ENCODE measurements at regions not wholly inside any gene's neighbourhood (a gene's known extent, or its start where the extent isn't known, plus 50 kb on each side); places are given as distances from the start of the nearest gene placed in this dataset.

GRCh38 chr15:80308002-80308401, 56.0 kb upstream of the CTXND1 start:
- DNase-seq (ENCODE audit: low read depth, low spot score): no peak
- H3K4me3 ChIP-seq (ENCODE audit: low read length): no peak overlapping the region

GRCh38 chr15:80309769-80310384, 57.9 kb upstream of the CTXND1 start:
- DNase-seq (ENCODE audit: low read depth, low spot score): peak; percentile 5
- no peak overlapping the region for H3K4me3 ChIP-seq (ENCODE audit: low read length)

GRCh38 chr15:80310776-80311175, 58.8 kb upstream of the CTXND1 start:
- DNase-seq (ENCODE audit: low read depth, low spot score): no peak
- H3K4me3 ChIP-seq (ENCODE audit: low read length): no peak overlapping the region

DNA sequence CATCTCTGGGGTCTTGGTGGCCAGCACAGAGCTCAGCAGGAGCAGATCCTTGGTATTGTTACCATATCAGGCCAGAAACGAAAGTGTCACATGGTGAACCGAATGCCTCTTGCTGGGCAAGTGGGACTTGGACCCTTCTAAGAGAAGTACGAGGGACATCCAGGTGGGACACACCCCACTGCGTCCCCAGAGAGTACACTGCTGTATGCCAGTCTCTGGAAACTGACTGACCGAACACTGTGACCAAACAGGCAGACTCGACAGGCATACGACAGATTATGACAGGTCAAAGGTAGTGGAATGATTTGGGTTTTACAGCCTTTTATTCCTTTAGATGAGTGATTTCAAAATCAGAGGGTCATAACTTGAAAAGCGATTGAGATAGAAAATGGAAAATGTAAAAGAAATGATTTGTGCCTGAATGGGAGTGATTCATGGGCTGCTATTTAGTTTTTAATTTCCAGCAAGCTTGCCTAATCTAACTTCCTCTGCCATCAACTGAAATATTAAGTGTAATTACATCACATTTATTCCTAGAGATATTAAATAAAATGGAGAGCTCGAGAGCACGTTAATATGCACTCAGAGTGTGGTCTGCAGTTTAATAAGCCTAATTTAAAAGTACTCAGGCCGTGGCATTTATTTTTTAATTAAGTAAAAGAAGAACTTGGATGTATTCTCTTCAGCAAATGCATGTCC, 63.4 kb upstream of the CTXND1 start:
- no peak overlapping the region for H3K4me3 ChIP-seq (ENCODE audit: low read length)
- DNase-seq (ENCODE audit: low read depth, low spot score): no peak

- no peak overlapping the region for H3K4me3 ChIP-seq (ENCODE audit: low read length)
- no peak for DNase-seq (ENCODE audit: low read depth, low spot score)
These were observed 65.6 kb upstream of the CTXND1 start for GRCh38 chr15:80317389-80318182.

- no peak for DNase-seq (ENCODE audit: low read depth, low spot score)
- H3K4me3 ChIP-seq (ENCODE audit: low read length): no peak overlapping the region
These were observed 69.8 kb upstream of the CTXND1 start for GRCh38 chr15:80321853-80322252.

DNA sequence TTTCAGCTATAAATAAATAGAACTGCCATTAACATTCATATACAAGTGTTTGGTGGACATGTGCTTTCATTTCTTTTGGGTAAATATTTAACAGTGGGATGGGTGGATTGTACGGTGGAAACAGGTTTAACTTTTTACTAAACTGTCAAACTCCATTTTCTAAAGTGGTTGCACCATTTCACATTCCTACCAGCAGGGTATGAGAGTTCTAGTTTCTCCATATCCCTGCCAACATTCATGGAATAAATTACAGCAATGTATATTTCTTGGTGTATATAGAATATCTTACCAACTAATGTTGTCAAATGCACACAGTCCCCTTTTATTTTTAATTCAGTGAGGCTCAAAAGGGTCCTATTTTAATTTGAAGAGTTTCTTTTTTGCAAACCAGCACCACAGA, 71.3 kb upstream of the CTXND1 start:
- H3K4me3 ChIP-seq (ENCODE audit: low read length): no peak overlapping the region
- DNase-seq (ENCODE audit: low read depth, low spot score): no peak

- H3K4me3 ChIP-seq (ENCODE audit: low read length): no peak overlapping the region
- no peak for DNase-seq (ENCODE audit: low read depth, low spot score)
These were observed 72.6 kb upstream of the CTXND1 start for GRCh38 chr15:80324545-80325080.

- DNase-seq (ENCODE audit: low read depth, low spot score): no peak
- no peak overlapping the region for H3K4me3 ChIP-seq (ENCODE audit: low read length)
These were observed 73.2 kb upstream of the CTXND1 start for GRCh38 chr15:80325206-80325605.

DNA sequence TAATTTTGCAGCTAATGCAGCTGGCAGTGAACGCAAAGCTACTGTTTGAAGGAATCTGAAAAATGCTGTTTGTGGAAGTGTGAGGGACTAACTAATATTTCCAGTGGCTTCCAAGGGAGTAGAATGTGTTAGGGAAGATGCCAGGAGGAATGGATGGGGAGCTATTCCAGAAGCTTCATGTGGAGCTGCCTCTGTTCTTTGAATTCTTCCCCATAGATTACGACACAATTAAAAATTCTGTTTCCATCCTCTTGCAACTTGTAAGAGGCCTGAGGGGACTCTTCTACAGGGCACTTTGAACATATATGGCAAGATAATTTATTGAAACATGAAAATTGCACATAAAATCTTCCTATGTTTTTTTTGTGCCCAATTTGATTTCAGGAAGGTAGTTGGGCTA, 74.3 kb upstream of the CTXND1 start:
- DNase-seq (ENCODE audit: low read depth, low spot score): no peak
- H3K4me3 ChIP-seq (ENCODE audit: low read length): no peak overlapping the region

DNA sequence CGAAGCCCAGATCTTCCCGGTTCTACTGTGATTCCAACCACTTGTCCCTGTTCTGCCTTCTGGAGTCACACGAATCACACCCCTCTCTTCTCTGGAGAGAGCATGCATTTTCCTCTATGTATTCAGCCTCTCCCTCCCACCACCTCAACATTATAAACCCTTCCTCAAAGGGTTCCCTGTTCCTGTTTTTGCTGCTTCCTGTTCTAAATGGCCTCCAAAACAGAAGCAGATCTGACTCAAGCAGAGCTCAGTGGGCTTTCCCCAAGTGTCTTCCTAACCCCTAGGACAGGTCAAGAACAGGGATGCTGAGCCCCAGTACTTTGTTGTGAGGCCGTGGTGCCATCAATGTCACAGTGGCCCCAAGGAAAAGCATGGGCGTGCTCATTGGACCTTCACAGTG, 75.7 kb upstream of the ARNT2 start:
- no peak overlapping the region for H3K4me3 ChIP-seq (ENCODE audit: low read length)
- DNase-seq (ENCODE audit: low read depth, low spot score): no peak

GRCh38 chr15:80331886-80332406, 72.2 kb upstream of the ARNT2 start:
- DNase-seq (ENCODE audit: low read depth, low spot score): no peak
- no peak overlapping the region for H3K4me3 ChIP-seq (ENCODE audit: low read length)

GRCh38 chr15:80333261-80333660, 70.9 kb upstream of the ARNT2 start:
- no peak overlapping the region for H3K4me3 ChIP-seq (ENCODE audit: low read length)
- DNase-seq (ENCODE audit: low read depth, low spot score): no peak

DNA sequence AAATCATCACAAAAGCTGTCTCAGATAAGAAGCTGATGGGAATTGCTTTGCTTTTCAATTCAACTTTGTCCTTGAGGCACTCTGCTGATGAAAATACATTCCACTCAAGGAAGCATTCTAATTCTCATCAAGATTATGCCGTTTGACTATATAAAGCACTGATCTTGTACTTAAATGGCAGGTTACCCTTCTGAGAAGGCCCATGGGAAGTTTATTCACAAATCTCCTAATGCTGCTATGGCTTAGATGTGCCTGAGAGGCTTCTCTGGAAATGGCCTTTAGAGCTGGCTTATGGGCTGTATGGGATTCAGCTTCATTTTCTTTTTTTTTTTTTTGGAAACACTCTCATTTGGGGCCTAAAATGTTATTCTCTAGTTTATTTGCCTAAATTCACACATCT, 69.7 kb upstream of the ARNT2 start:
- DNase-seq (ENCODE audit: low read depth, low spot score): no peak
- H3K4me3 ChIP-seq (ENCODE audit: low read length): no peak overlapping the region

DNA sequence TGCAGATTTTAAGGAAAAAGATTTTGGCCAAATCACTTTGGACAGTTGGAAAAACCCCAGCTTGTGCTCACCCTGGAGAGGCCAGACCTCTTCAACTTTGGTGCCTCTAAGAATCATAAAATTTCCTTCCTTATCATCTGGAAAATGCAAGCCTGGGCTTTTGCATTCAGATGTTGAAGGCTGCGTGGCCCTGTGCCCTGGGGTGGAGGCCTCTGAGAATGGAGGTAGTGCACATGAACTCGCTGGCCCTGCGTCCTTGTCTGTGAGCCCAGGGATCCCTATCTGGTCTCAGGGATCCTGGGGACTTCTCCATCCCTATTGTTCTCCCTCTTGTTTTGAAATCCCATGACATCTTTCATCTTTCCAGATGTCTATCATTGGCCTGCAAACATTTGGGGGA, 64.6 kb upstream of the ARNT2 start:
- no peak for DNase-seq (ENCODE audit: low read depth, low spot score)

DNA sequence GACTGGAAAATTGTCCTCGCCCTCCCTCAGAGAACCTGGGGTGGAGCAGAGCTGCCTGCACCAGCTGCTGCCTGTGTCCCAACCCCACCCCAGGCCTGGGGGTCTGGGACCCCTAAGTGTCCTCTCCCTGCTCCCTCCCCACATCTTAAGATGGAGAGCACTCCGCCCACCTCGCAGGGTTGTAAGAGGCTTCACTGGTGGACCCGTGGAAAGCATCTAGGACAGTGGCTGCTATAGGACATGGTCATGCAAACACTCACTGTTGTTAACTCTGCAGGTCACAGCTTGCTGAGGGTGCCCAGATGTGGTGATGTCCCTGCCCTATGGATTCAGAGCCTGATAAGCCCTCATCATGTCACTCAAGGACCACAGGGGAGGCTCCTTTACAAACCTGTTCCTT, 62.0 kb upstream of the ARNT2 start:
- no peak overlapping the region for H3K4me3 ChIP-seq (ENCODE audit: low read length)
- no peak for DNase-seq (ENCODE audit: low read depth, low spot score)

More for the DNA sequence above, 64.6 kb upstream of the ARNT2 start:
- no peak overlapping the region for H3K4me3 ChIP-seq (ENCODE audit: low read length)

- no peak for DNase-seq (ENCODE audit: low read depth, low spot score)
- H3K4me3 ChIP-seq (ENCODE audit: low read length): no peak overlapping the region
These were observed 60.6 kb upstream of the ARNT2 start for GRCh38 chr15:80343554-80343992.

- DNase-seq (ENCODE audit: low read depth, low spot score): no peak
These were observed 53.1 kb upstream of the ARNT2 start for GRCh38 chr15:80350941-80351610.

More at GRCh38 chr15:80350941-80351610, 53.1 kb upstream of the ARNT2 start:
- H3K4me3 ChIP-seq (ENCODE audit: low read length): no peak overlapping the region

Data from Jurkat, Clone E6-1 (cell line).